ENCODE measurements at regions not wholly inside any gene's neighbourhood (a gene's known extent, or its start where the extent isn't known, plus 50 kb on each side); places are given as distances from the start of the nearest gene placed in this dataset.

- H3K4me3 ChIP-seq, result no peak overlapping the region
- no peaks in the 10 kb centered on the region for H3K79me2 ChIP-seq
- no peaks in the 10 kb centered on the region for H3K4me1 ChIP-seq (ENCODE audit: insufficient read depth)
- no peaks in the 10 kb centered on the region for H3K36me3 ChIP-seq (replicated peaks; ENCODE audit: insufficient read depth, low read depth)
- peaks cover 8% of the 10 kb centered on the region for H3K9me3 ChIP-seq (ENCODE audit: low read depth)
- DNase-seq (ENCODE audit: low spot score), result no peak
- H2AFZ ChIP-seq, result no peak overlapping the region
- H3K27ac ChIP-seq, result no peak overlapping the region
- H4K20me1 ChIP-seq (ENCODE audit: insufficient read depth, poor library complexity, severe bottlenecking), result no peaks in the 10 kb centered on the region
- no peaks in the 10 kb centered on the region for H3K9me2 ChIP-seq (replicated peaks; ENCODE audit: insufficient read depth)
- TF ChIP-seq EZH2phosphoT487 (IDR thresholded peaks at IDR 0.05; ENCODE audit: low read depth, severe bottlenecking, unreplicated experiment) (no peak), EZH2 (IDR thresholded peaks at IDR 0.05; ENCODE audit: borderline replicate concordance) (no peak)
- TF ChIP-seq, protein P1, sequence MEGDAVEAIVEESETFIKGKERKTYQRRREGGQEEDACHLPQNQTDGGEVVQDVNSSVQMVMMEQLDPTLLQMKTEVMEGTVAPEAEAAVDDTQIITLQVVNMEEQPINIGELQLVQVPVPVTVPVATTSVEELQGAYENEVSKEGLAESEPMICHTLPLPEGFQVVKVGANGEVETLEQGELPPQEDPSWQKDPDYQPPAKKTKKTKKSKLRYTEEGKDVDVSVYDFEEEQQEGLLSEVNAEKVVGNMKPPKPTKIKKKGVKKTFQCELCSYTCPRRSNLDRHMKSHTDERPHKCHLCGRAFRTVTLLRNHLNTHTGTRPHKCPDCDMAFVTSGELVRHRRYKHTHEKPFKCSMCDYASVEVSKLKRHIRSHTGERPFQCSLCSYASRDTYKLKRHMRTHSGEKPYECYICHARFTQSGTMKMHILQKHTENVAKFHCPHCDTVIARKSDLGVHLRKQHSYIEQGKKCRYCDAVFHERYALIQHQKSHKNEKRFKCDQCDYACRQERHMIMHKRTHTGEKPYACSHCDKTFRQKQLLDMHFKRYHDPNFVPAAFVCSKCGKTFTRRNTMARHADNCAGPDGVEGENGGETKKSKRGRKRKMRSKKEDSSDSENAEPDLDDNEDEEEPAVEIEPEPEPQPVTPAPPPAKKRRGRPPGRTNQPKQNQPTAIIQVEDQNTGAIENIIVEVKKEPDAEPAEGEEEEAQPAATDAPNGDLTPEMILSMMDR (IDR thresholded peaks at IDR 0.05; ENCODE audit: poor library complexity), result no peak
- H3K4me2 ChIP-seq, result no peak overlapping the region
- H3K27me3 ChIP-seq, result no peaks in the 10 kb centered on the region
These were observed 172.9 kb downstream of the AHR start for GRCh38 chr7:17471325-17471724.

- Histone ChIP-seq H3K36me3 (replicated peaks; ENCODE audit: insufficient read depth, low read depth) (no peaks in the 10 kb centered on the region), H3K27ac (no peak overlapping the region), H4K20me1 (ENCODE audit: insufficient read depth, poor library complexity, severe bottlenecking) (no peaks in the 10 kb centered on the region), H3K27me3 (no peaks in the 10 kb centered on the region), H3K4me2 (no peak overlapping the region), H3K4me1 (ENCODE audit: insufficient read depth) (no peaks in the 10 kb centered on the region), H2AFZ (no peak overlapping the region), H3K9me3 (ENCODE audit: low read depth) (peaks cover 8% of the 10 kb centered on the region), H3K79me2 (no peaks in the 10 kb centered on the region), H3K4me3 (no peak overlapping the region), H3K9me2 (replicated peaks; ENCODE audit: insufficient read depth) (no peaks in the 10 kb centered on the region)
- TF ChIP-seq EZH2 (IDR thresholded peaks at IDR 0.05; ENCODE audit: borderline replicate concordance) (no peak), EZH2phosphoT487 (IDR thresholded peaks at IDR 0.05; ENCODE audit: low read depth, severe bottlenecking, unreplicated experiment) (no peak)
- TF ChIP-seq, protein P1 (IDR thresholded peaks at IDR 0.05; ENCODE audit: poor library complexity), result no peak
- DNase-seq (ENCODE audit: low spot score), result no peak
- 96% methylated on average over 3 of the region's 3 CpGs for WGBS (ENCODE audit: low lambda C conversion rate, missing lambda C conversion rate)
These were observed 174.1 kb downstream of the AHR start for GRCh38 chr7:17472518-17472917.

DNA sequence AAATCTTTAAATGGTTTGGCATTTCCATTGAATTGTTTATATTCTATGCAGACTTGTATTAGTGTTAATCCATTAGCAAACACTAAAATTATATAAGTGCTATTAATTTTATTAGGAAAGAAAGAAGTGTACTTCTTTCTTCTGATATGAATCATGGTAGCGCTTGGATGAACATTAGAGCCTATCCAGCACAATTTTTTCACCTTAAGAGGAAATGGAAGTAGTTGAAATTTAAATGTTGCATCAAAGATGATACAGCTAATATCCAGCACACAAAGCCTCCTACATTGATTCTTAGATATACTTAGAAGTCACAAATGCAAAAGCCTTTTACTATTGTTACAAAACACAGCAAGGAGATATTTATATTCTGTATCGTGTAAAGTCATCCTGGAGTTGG is 174.5 kb downstream of the AHR start:
- Histone ChIP-seq H3K9me3 (ENCODE audit: low read depth) (peaks cover 8% of the 10 kb centered on the region), H2AFZ (no peak overlapping the region), H3K4me3 (no peak overlapping the region), H3K4me1 (ENCODE audit: insufficient read depth) (no peaks in the 10 kb centered on the region), H3K79me2 (no peaks in the 10 kb centered on the region), H4K20me1 (ENCODE audit: insufficient read depth, poor library complexity, severe bottlenecking) (no peaks in the 10 kb centered on the region), H3K27me3 (no peaks in the 10 kb centered on the region), H3K9me2 (replicated peaks; ENCODE audit: insufficient read depth) (no peaks in the 10 kb centered on the region), H3K27ac (no peak overlapping the region), H3K4me2 (no peak overlapping the region), H3K36me3 (replicated peaks; ENCODE audit: insufficient read depth, low read depth) (no peaks in the 10 kb centered on the region)
- WGBS (ENCODE audit: low lambda C conversion rate, missing lambda C conversion rate), result 93% methylated on average over 2 of the region's 2 CpGs
- TF ChIP-seq, protein P1 (IDR thresholded peaks at IDR 0.05; ENCODE audit: poor library complexity), result no peak
- TF ChIP-seq EZH2 (IDR thresholded peaks at IDR 0.05; ENCODE audit: borderline replicate concordance) (no peak), EZH2phosphoT487 (IDR thresholded peaks at IDR 0.05; ENCODE audit: low read depth, severe bottlenecking, unreplicated experiment) (no peak)
- DNase-seq (ENCODE audit: low spot score), result no peak
